C4-2B (cell line): ENCODE measurements at regions not wholly inside any gene's neighbourhood (a gene's known extent, or its start where the extent isn't known, plus 50 kb on each side); places are given as distances from the start of the nearest gene placed in this dataset.

Source experiments
- H3K27ac ChIP-seq: fragments of 450-650 bp; 2 replicates; pipeline ENCODE4 v1.5.1; 2017
- CTCF ChIP-seq: fragments of 450-650 bp; conservative IDR thresholded peaks from 2 replicates; pipeline ENCODE4 v1.5.1; 2017; ENCODE audit warnings: mild to moderate bottlenecking
- ZFX ChIP-seq: fragments of 450-650 bp; IDR thresholded peaks from 2 replicates; pipeline ENCODE4 v1.6.1; 2017

DNA sequence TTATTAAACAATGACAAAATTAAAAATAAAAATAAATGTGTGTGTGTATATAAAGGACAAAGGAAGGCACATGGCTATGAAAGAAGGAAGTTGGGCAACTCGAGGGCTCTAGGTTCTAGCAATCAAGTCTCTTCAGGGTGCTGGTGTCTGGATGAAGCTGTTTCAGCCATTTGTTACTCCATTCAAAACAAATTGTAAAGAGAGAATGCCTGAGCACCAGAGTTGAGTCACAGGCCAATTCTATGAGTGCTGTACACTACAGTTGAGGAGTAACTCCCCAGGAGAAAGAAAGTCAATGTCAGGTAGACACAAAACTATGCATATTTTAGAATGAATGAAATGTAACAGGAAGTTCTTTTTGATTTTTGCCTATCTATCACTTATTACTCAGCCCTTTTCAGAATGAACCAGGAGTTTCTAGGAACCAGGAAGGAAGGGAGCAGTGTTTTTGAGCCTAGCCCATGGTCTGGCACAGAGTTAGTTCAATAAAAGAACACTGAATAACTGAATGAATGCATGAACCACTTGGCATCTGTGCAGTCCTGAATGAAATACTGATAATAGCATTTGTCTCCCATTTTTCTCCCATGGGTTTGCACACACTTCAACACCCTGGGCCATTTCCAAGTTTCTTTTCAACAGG is 151.7 kb upstream of the CPEB2 start:
- TF ChIP-seq ZFX, result no peak
- no peak for TF ChIP-seq CTCF
- H3K27ac ChIP-seq, result no peak overlapping the region

- TF ChIP-seq CTCF, result no peak
- no peak for TF ChIP-seq ZFX
- no peak overlapping the region for H3K27ac ChIP-seq
Measured at GRCh38 chr4:14853176-14853943, 148.9 kb upstream of the CPEB2 start.

- no peak for TF ChIP-seq CTCF
- TF ChIP-seq ZFX, result no peak
- H3K27ac ChIP-seq, result no peak overlapping the region
Measured at GRCh38 chr4:14855719-14856061, 146.6 kb upstream of the CPEB2 start.

GRCh38 chr4:14856062-14856933 is 146.0 kb upstream of the CPEB2 start:
- H3K27ac ChIP-seq, result no peak overlapping the region

DNA sequence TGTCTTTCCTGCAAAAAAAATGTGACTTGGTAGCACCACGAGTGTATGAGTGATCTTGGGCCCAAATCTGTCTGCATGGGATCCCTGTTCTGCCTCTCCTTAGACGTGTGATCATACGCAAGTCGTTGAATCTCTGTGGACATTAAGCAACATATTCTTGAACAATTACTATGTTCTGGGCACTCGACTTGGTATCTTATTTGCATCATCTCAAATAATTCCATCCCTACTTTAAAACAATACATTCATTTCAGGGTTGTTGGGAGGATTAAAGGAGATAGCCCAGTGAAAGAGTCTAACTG is 145.4 kb upstream of the CPEB2 start:
- no peak overlapping the region for H3K27ac ChIP-seq
- TF ChIP-seq ZFX (no peak), CTCF (no peak)

More at GRCh38 chr4:14856062-14856933, 146.0 kb upstream of the CPEB2 start:
- TF ChIP-seq CTCF (no peak), ZFX (no peak)

DNA sequence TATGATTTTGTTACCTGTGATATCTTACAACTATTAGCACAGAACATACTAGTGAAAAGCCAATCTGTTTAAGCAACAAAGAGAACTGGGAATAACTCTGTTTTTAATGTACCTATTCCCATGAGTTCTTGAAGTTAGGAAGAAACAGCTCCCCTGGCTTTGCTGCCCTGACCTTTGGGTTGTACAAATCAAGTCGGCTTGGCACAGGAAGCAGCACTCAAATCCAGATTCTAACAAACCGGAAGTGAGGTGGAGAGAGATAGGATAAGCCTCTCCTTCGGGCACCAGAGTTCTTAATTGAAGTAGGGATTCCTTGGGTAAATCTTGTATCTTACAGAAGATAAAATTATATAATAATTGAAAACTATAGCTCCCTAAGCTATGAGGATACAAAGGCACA is 144.8 kb upstream of the CPEB2 start:
- TF ChIP-seq CTCF (no peak), ZFX (no peak)
- H3K27ac ChIP-seq, result no peak overlapping the region

- TF ChIP-seq ZFX (no peak), CTCF (no peak)
- no peak overlapping the region for H3K27ac ChIP-seq
Measured at GRCh38 chr4:14857981-14858380, 144.3 kb upstream of the CPEB2 start.
